HG03432 (cell line): ENCODE measurements at regions not wholly inside any gene's neighbourhood (a gene's known extent, or its start where the extent isn't known, plus 50 kb on each side); places are given as distances from the start of the nearest gene placed in this dataset.

Experiments used
- ATAC-seq: cut with Tn5 transposase; IDR thresholded peaks from one replicate; pipeline ENCODE4 v1.9.1; 2021; ENCODE audit warnings: mild to moderate bottlenecking, moderate library complexity; ENCODE audit not compliant: unreplicated experiment

DNA sequence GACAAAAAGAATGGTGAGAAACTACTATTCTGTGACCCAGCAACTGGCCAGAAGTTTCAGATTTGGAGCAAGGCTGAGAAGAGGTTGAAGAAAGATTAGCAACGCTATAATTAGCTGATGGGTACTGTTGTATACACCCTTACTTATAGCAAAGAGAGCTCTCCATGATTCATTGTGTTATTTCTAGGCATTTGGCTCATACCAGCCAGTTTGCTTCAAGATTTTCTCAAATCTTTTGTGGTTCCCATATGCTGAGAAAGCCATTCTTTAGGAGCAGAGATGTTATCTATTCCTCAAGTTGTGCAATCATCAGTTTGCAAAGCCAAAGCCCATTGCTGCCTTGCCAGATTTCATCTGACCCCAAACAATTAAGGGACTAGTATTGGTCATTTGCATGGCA lies 179.4 kb downstream of the ETS1 start:
- no peak for ATAC-seq

DNA sequence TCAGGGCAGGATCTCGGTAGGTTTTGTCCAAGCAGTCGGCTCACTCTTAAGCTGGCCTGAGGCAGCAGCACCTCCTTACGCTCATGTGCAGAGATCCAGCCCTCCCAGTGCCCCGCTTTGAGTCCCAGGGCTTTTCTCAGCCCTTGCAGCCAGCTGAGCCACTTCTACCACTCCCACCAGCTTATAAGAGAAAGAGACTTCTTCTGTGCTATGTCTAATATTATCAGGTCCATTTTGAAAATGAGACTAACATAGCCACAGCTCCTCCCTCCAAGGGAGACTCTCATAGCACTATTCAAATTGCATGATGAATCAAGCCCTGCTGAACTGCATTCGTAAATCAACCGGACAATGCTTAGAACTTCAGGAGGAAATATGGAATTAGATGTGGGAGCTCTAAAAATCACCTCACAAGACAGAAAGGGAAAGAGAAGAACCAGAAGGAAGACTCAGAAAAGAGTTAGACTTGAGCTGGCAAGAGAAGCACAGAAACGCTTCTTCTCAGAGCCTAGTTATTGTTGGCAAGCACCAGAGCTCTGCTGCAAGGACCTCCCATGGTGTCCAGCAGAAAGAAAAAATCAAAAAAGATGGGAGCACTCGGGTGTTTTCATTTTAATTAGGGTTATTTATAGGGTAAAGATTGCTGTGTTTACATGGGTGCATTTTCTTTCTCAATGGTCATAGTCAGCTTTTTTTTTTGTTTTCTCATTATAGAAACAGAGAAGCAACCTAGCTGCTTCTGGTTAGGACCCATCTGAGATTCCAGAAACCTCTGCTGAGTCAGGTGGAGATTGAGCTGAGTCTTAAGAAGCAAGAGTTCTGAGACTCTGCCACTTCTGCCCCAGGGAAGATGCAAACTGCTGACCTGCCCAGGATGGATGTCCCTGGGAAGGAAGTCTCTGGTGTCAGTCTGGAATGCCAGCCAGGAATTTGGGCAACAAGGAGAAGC lies 181.4 kb downstream of the ETS1 start:
- no peak for ATAC-seq

DNA sequence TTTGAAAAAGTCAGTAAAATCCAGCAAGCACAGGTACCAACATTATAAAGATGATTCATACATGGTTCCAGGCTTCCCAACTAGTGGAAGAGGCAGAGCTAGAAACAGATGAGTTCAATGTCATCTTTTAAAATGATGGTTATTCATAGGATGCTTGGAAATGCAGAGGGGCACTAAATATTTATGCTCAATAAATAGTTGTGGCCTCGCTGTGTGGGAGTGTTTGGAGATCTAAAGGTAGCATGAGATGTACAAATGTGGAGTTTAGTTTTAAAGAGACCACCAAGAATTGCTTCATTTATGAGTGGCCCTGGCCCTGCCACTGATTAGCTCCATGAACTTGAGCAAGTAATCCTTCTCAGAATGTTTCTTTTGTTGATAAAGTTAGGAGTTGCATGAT lies 182.2 kb downstream of the ETS1 start:
- no peak for ATAC-seq

DNA sequence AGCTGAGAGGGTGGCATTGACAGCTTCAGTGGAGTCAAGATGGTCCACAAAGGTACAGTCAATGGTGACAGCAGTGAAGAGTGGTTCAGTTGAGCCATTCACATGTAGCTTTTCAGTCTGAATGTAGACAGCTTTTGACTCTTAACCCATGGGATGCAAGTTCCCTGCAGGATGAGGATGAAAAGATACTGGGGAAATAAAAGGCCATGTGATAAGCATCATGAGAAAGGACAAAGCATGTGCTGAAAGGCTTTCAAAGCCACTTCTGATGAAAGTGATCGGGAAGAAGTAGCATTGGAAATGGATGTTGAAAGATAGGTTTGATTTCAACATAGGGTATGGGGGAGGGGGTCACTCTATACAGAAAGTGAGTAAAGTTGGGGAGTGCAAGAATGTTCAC lies 182.9 kb downstream of the ETS1 start:
- no peak for ATAC-seq

DNA sequence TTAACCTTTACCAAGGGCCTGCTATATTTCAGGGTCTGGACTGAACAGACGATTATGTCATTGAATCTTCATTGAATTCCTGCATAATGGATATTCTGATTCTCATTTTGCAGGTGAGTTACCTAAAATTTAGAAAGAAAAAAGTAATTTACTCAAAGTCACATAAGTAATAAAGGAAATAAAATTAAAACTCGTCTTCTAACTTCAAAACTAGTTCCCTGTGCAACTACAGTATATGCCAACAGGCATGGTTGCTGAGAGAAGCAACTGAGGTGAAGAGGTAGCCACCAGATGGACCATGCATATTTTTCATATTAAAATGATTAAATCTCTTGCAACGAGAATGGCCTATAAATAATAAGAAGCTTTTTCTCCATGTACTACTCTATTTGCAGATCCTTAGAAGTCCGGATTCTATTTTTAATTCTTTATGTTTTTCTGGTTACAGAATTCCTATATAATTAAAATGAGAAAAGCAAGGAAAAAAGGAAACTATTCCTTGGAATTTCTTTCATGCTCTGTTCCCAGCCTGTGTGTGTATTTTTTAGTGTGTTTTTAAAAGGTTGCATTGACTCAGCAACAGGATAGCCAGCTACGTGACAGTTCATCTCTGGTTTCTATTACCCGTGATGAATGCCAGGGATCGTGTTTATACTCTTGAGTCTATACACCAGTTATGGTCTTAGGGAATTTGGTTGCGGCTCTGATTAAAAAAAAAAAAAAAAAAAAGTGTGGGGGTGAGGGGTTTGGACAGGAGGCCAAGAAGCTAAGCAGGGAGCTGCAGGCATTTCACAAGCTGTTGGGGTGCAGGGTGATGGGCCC lies 186.8 kb downstream of the ETS1 start:
- no peak for ATAC-seq

DNA sequence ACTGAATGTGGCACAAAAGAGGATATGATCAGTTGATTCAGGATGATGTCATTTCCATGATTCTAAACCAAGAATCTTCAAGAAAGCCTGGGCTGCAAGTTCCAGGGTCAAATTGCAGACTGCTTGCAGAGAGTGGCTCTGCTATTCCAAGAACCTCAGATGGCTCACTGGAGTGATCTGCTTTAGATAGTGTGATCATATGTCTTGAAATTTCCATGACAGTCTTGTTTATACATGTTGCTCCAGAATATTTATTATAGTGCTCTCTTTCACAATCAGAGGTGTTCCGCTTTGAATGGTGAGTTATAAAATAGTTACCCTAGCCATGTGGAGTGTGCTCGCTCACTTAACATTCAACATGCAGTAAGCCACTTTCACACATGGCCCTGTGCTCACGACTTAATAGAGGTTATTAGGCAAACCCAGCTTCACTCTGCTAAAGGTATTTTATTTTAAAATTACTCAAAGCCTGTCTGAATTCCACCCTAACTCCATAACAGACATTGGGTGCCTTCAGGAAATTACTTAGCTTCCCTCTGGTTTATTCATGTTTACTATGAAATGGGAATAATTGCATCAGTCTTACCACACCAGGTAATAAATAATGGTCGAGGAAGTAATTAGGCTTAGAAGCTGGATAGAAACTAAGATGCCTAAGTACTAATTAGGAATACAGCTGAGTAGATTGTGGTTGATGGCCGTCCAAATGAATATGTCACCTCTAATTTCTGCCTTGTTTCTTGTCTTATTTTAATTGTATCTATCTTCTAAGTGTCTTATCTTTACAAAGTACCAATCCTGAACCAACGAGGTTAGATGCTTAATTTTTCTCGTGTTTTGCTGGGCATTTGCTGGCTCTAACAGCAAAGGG lies 187.9 kb downstream of the ETS1 start:
- peak; percentile 73 for ATAC-seq

DNA sequence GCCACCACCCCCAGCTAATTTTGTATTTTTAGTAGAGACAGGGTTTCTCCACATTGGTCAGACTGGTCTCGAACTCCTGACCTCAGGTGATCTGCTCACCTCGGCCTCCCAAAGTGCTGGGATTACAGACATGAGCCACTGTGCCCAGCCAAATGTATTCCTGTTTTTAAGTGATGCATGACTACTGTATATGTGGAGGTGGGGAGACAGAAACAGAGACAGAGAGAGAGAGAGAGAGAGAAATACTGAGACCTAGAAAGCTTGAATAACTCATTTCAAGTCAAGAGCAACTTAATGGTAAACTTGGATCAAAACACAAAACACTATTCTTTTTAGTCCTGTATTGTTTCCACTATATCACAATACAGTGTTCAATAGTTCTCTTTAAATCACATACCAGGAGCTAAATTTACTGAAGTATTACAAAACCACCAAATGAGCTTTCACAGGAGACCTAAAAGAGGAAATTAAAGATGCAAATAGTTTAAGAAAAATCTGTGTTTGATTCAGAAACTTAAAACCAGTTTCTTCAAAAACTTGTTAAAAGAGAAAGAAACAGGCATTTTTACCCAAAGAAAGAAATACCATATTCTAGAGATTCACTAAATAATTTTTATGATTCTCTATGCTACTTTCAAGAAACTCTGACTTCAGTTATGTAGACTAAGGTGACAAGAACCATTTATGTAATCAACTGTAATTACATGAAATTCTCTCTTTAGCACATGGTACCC lies 188.7 kb downstream of the ETS1 start:
- ATAC-seq: peak; percentile 50

DNA sequence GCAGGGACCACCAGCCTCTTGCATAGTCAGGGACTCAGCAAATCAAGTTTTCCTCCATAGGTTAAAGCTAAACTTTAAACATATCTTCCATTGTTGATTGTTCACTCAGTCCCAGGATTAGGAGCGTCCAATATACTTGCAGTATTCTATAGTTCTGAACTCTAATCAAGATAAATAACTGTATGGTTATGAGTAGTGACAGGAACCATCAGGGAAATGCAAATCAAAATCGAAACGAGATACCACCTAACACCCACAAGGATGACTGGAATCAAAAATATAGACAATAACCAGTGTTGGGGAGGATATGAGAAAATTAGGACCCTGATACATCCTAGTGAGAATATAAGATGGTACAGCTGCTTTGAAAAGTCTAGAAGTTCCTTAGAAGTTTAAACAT lies 190.0 kb downstream of the ETS1 start:
- ATAC-seq: no peak

DNA sequence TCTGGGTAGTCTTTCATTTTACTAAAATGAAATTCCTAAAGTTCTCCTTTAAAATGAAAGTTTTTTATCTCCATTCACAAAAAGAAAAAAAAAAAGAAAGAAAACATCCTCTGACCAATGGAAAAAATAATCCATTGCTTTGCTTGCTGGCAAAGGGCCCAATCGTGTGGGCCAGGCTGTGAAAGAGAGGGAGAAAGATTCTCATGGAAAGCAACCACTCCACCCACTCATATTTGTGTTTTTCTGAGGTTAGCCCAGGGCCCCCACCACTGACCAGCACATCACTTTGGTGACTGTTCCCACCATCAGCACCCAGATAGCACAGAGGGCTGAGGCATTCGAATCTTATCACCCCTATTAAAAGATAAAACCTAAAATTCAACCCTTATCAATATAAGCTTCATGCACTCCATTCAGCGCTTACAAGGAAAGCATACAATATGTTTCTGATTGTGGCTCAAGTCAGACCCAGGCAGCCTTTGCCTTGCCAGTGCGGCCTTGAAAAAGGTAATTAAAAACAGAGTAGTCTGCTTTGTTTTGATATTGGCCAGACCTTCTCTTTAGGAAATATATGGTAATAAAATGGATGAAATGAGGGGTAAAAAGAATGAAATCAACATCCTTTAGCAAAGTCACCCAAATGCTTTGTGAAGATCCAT lies 192.8 kb downstream of the ETS1 start:
- ATAC-seq: no peak

DNA sequence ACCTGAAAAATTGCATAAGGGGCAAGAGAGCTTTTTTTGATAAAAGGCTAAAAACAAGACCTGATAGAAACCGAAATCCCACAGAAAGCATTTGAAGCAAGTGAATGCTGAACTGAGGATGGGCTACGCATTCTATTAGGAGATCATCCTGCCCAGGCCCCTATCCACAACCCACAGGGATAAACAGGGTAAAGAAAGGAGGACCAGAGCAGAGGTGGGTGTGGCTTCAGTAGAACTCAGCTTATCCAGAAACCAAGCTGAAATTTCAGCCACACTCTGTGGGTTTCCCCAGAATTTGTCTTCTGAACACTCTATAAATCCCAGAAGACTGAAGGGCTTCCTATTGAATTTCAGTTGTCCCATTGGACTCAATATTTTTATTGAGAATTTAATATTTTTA lies 195.1 kb downstream of the ETS1 start:
- ATAC-seq: no peak

DNA sequence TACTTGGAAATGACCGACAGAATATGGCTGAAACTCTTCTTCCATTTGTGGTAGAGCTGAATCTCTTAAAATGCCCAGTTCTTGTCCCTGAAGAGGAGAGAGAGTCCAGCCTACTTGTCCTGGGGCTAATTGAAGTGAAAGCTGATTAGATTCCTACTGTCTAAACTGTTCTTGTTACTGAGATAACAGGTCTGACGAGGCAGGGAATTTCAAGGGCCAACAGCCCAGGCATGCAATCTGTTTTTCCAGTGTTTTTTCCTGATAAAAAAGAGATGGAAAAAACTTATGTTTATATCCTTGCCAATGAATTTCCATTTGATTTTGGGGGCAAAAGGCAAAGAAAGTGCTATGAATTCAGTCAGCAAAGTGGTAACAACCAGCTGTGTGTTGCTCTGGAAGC lies 195.5 kb downstream of the ETS1 start:
- ATAC-seq: no peak

DNA sequence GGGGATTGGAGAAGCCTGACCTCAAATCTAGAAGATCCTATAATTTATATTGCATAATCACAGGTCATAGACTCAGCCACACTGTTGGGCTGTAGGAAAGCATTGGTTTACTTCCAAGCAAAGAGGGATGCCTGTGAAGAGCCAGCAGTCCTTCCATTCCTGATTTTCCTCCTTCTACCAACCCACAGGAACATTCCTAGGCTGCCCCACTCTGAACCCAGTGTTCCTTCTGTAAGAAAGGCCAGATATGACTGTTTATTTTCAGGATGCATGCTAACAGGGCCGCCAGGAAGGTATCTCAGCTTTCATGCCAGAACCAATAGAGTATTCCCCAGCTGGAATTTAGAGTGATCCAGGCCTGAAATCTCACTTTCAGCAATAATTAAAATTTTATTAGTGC lies 197.1 kb downstream of the ETS1 start:
- ATAC-seq: no peak

DNA sequence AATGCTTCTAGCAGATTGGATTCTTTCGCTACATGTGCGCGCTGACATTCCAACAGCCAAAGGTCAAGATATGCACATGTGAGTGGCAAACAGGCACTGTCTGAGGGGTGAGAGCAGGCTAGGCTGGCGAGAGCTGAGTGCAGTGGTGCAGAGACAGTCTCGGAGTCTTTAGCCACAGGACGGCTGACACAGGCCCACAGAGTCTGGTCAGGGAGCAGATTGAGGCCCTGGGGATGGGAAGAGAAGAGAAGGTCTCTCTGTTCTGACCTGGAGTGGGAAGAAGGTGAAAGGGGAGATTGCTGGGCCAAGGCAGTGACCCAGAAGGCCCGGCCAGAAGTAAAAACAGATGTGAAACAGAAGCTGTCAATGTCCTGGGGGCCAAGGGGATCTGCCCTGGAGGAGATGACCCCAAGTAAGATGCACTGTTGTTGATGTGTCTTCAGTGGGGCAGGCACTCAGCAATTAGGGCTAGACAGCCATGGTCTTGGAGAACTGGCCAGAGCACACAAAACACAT lies 197.8 kb downstream of the ETS1 start:
- ATAC-seq: no peak

DNA sequence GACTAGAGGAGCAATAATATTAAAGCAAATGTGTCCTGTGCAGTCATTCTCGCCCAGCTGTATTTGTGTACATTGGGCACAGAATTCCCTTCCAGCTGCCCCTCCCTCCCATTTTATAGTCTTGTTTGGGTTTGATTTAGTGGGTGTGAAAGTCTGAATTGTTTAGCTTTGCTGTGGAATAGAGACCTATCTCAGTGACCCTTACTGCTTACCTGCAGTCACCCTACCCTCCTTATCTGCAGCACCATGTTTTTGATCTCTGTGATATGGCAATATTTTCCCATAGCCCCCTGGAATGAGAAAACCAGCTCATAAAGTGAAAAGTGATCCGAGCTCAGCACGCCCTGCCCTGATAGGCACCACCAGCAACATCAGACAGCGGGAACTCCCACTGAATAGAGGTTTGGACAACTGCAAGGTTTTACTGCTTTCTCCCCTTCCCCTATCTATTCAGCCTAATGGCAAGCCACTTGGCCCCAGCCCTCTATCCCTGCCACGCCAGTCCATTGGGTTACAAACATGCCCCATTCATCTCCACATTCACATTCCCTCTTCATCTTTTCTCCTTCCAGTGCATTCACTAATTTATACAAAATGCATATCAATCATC lies 199.0 kb downstream of the ETS1 start:
- ATAC-seq: no peak

DNA sequence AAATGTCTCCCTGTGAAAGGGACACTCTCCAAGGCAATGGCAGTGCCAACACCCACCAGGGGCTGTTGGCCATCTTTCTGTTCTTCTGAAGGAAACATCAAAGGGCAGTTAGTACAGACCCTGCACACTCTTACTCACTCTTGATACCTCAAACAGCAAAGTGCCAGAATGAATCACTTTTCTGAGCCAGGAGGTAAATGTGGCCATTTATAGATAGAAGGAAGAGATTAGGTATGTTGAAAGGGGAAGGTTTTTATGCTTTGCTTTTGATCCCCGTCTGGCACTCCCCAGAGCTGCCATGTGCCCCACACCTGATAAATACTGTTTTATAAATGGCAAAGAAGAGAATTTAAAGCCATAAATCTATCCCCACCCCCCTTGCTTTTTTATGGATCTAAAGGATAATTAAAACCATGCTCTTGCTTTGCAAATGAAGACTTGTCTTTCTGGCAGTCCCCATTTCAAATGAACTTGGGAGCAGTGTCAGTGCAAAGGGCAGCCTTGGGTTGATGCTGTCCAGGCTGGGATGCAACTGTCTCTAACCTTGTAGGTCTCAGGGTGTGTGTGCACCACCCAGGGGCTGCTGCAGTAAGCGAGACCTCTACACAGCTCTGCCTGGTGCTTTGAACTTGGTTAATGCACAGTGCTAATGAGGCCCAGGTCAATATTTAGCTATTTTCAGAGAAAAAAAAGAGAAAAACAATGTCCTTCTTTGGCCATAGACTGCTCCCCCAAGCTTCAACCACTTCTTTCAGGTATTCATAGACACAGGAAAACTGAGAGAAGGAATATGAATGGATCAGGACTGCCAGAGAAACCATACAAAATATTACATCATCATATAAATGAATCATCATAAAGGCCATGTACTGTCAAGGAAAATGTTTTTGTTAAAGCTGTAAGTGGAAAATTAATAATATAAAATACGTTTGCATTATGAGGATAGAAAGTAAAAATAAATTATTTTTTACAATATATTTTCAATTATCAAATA lies 207.5 kb downstream of the ETS1 start:
- ATAC-seq: no peak

DNA sequence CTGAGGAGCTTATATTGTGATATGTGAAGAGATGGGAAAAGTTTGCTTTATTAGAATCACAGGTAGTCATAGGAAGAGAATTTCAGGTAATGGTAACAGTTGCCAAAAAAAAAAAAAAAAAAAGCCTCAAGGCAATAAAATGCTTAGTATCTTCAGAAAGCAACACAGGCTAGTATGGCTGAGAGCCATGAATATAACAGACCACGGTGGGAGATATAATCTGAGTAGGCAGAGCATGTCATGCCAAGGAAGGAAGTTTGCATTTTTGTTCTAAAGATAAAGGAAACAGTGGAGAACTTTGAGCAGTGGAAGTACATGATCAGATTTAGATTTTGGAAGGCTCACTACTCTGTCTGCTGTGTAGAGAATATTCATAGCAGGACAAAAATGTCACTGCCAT lies 211.4 kb downstream of the ETS1 start:
- no peak for ATAC-seq

DNA sequence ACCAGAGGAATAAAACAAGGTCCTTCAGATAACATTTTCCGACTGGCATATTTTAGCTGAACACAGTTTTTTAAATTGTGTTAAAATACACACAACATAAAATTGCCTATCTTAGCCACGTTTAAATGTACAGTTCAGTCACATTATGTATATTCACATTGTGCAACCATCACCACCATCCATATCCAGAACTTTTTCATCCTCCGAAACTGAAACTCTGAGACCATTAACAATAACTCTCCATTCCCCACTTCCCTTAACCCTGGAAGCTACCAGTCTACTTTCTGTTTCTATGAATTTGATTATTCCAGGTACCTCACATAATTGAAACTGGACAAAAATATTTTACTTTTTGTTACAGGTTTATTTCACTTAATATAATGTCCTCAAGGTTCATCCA lies 213.3 kb downstream of the ETS1 start:
- no peak for ATAC-seq

DNA sequence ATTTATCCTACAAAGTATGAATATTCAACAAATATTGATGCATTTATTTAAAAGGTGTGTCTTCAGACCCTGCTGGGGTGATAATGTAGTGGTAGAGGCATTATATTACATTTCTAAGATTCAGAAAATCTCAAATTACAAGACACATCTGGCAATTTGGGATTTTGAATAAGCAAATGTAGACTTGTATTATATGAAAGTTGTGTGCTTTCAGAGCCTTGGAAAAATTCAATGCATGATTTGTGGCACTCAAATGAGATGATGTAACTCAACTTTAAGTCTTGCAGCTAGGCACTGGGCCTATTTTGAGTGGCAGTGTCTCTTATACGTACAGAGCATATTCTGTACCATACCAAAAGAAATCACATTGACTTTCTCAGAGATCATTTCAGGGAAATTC lies 214.4 kb downstream of the ETS1 start:
- no peak for ATAC-seq
